ENCODE measurements at regions not wholly inside any gene's neighbourhood (a gene's known extent, or its start where the extent isn't known, plus 50 kb on each side); places are given as distances from the start of the nearest gene placed in this dataset.
"Not testable (repeated sequence)": the region's sequence is repeated elsewhere in the genome, so short reads cannot be mapped to it uniquely, and the experiment has no call there.

- no peak for DNase-seq
Observed at GRCh38 chr2:84286878-84287277, 172.2 kb downstream of the SUCLG1 start.

- no peak for DNase-seq
Observed at GRCh38 chr2:84285056-84285747, 173.9 kb downstream of the SUCLG1 start.

- no peak for DNase-seq
Observed at GRCh38 chr2:84283506-84283905, 175.6 kb downstream of the SUCLG1 start.

GRCh38 chr2:84281510-84281909, 177.6 kb downstream of the SUCLG1 start:
- DNase-seq, result no peak

GRCh38 chr2:84280873-84281272, 178.2 kb downstream of the SUCLG1 start:
- DNase-seq, result no peak

- DNase-seq, result no peak
Observed at GRCh38 chr2:84278386-84278785, 180.7 kb downstream of the SUCLG1 start.

- no peak for DNase-seq
Observed at GRCh38 chr2:84276590-84277255, 182.4 kb downstream of the SUCLG1 start.

- no peak for DNase-seq
Observed at GRCh38 chr2:84273406-84273805, 185.7 kb downstream of the SUCLG1 start.

GRCh38 chr2:84271977-84272376, 187.1 kb downstream of the SUCLG1 start:
- no peak for DNase-seq

- no peak for DNase-seq
Observed at GRCh38 chr2:84257831-84258230, 201.2 kb downstream of the SUCLG1 start.

- no peak for DNase-seq
Observed at GRCh38 chr2:84251651-84252302, 207.3 kb downstream of the SUCLG1 start.

- no peak for DNase-seq
Observed at GRCh38 chr2:84249140-84249539, 209.9 kb downstream of the SUCLG1 start.

- DNase-seq, result no peak
Observed at GRCh38 chr2:84247532-84247931, 211.5 kb downstream of the SUCLG1 start.

- no peak for DNase-seq
Observed at GRCh38 chr2:84243788-84244733, 215.0 kb downstream of the SUCLG1 start.

- no peak for DNase-seq
Observed at GRCh38 chr2:84238907-84239306, 220.2 kb downstream of the SUCLG1 start.

GRCh38 chr2:84236288-84236687, 222.8 kb downstream of the SUCLG1 start:
- no peak for DNase-seq

- DNase-seq, result no peak
Observed at GRCh38 chr2:84234103-84234502, 225.0 kb downstream of the SUCLG1 start.

GRCh38 chr2:84231478-84231877, 227.6 kb downstream of the SUCLG1 start:
- no peak for DNase-seq

GRCh38 chr2:84224121-84224520, 235.0 kb downstream of the SUCLG1 start:
- no peak for DNase-seq

- no peak for DNase-seq
Observed at GRCh38 chr2:84223191-84223590, 235.9 kb downstream of the SUCLG1 start.

- DNase-seq, result not testable (repeated sequence)
Observed at GRCh38 chr2:84221102-84221501, 238.0 kb downstream of the SUCLG1 start.

- no peak for DNase-seq
Observed at GRCh38 chr2:84217456-84217855, 241.6 kb downstream of the SUCLG1 start.

GRCh38 chr2:84214455-84214854, 244.6 kb downstream of the SUCLG1 start:
- DNase-seq, result no peak
